ENCODE measurements at regions not wholly inside any gene's neighbourhood (a gene's known extent, or its start where the extent isn't known, plus 50 kb on each side); places are given as distances from the start of the nearest gene placed in this dataset.

DNA sequence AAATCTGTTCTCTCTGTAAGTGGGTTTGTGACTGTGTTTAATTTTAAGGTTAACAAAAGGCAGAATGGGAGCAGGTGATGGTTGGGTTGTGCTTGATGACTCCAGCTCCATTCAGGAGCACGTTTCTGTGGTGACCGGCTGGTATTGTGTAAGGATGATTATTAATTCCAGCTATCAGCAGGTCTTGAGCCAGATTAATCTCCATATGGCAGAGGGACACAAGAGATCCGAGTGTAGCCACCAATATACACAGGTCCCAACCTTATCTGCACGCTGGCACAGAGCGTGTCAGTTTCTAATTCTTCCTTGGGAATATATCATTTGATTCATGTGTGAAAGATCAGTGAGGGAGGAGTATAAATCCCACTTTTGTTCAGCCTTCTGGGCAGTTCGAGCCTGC is 199.0 kb upstream of the DCC start:
- no peak for TF ChIP-seq POLR2AphosphoS5 (IDR thresholded peaks at IDR 0.05)
- TF ChIP-seq, protein P1, sequence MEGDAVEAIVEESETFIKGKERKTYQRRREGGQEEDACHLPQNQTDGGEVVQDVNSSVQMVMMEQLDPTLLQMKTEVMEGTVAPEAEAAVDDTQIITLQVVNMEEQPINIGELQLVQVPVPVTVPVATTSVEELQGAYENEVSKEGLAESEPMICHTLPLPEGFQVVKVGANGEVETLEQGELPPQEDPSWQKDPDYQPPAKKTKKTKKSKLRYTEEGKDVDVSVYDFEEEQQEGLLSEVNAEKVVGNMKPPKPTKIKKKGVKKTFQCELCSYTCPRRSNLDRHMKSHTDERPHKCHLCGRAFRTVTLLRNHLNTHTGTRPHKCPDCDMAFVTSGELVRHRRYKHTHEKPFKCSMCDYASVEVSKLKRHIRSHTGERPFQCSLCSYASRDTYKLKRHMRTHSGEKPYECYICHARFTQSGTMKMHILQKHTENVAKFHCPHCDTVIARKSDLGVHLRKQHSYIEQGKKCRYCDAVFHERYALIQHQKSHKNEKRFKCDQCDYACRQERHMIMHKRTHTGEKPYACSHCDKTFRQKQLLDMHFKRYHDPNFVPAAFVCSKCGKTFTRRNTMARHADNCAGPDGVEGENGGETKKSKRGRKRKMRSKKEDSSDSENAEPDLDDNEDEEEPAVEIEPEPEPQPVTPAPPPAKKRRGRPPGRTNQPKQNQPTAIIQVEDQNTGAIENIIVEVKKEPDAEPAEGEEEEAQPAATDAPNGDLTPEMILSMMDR (IDR thresholded peaks at IDR 0.05): no peak
